Naive B cell (primary cell): ENCODE measurements at regions not wholly inside any gene's neighbourhood (a gene's known extent, or its start where the extent isn't known, plus 50 kb on each side); places are given as distances from the start of the nearest gene placed in this dataset.
"Not testable (repeated sequence)": the region's sequence is repeated elsewhere in the genome, so short reads cannot be mapped to it uniquely, and the experiment has no call there.

Experiments used
- ATAC-seq, 2 donors: fragments of 150-1000 bp; cut with Tn5 transposase; 2 replicates each; pipeline ENCODE4 v1.10.0; 2021; ENCODE audit warnings: low read depth in 2 of 2, mild to moderate bottlenecking in 2 of 2, moderate library complexity in 2 of 2
- DNase-seq: peaks from one replicate; pipeline ENCODE4 v3.0.0; 2022
- H3K27ac Mint-ChIP-seq, 6 donors: one replicate each; pipeline ENCODE4 v1.8.0; 2020 to 2022; ENCODE audit warnings: mild to moderate bottlenecking in 6 of 6, mixed read lengths in 6 of 6, moderate library complexity in 5 of 6, inconsistent platforms in 2 of 6
- H3K27me3 Mint-ChIP-seq, 3 donors: one replicate each; pipeline ENCODE4 v1.8.0; 2021 to 2022; ENCODE audit warnings: mixed read lengths in 3 of 3, mild to moderate bottlenecking in 1 of 3
- H3K36me3 Mint-ChIP-seq, 2 donors: one replicate each; pipeline ENCODE4 v1.8.0; 2020 to 2022; ENCODE audit warnings: mixed read lengths in 2 of 2, inconsistent platforms in 1 of 2, mild to moderate bottlenecking in 1 of 2
- H3K4me1 Mint-ChIP-seq, 3 donors: one replicate each; pipeline ENCODE4 v1.8.0; 2020 to 2022; ENCODE audit warnings: mixed read lengths in 3 of 3, inconsistent platforms in 1 of 3, mild to moderate bottlenecking in 1 of 3, moderate library complexity in 1 of 3
- H3K4me3 Mint-ChIP-seq, 8 donors: one replicate each; pipeline ENCODE4 v1.8.0; 2020 to 2022; ENCODE audit warnings: mild to moderate bottlenecking in 8 of 8, mixed read lengths in 8 of 8, moderate library complexity in 8 of 8, inconsistent platforms in 2 of 8
- H3K9me3 Mint-ChIP-seq, 7 donors: one replicate each; pipeline ENCODE4 v1.8.0; 2020 to 2022; ENCODE audit warnings: mixed read lengths in 7 of 7, mild to moderate bottlenecking in 5 of 7, inconsistent platforms in 2 of 7, moderate library complexity in 1 of 7

DNA sequence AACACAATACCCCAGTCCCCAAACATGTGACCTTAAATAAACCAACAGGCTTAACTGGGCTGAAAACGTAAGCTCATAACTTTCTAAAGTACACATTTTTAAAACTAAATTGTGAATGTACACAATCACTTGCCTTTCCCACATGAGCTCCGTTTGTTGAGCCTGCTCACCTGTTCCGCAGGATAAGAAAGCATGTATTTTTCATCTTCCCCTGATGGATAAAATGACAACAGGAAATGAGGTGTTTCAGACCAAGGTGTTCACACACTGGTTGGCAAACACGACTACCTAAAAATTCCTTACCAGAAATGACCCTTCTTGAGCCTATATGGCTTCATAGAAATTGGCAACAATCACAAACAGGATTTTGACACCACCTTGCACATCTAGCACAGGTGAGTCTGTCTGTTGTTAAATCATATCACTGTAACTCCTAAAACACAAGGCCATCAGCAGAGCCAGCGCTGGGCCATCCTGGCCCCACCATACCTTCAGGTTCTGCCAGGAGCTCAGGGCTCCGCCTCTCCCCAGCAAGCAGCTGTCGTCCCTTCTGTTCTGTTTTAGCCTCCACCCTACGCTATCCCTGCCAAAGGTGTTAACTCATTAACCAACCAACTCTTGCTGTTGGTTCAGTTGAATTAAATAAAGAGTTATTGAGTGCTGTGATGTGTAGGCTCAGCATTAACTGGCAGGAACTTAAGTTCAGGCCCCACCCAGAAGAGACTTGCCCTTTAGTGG, 73.6 kb upstream of the RNF32 start:
- Mint-ChIP-seq H3K27ac (no peak overlapping the region), H3K4me3 (no peak overlapping the region), H3K27me3 (peaks cover 0 to 13% (median 8%) of the 10 kb centered on the region in 3 donors), H3K9me3 (peaks cover 11 to 29% (median 23%) of the 10 kb centered on the region in 7 donors), H3K4me1 (peaks cover 0 to 9% (median 0%) of the 10 kb centered on the region in 3 donors), H3K36me3 (peaks cover 6 to 28% of the 10 kb centered on the region in 2 donors)
- ATAC-seq (no peak), DNase-seq (no peak)

- H3K9me3 Mint-ChIP-seq = peaks cover 11 to 29% (median 23%) of the 10 kb centered on the region in 7 donors
- not testable (repeated sequence) for DNase-seq, ATAC-seq, H3K27ac Mint-ChIP-seq, H3K4me1 Mint-ChIP-seq, H3K4me3 Mint-ChIP-seq
- H3K27me3 Mint-ChIP-seq = peaks cover 7 to 30% (median 23%) of the 10 kb centered on the region in 3 donors
- H3K36me3 Mint-ChIP-seq = peaks cover 11 to 28% of the 10 kb centered on the region in 2 donors
Observed at GRCh38 chr7:156565002-156565401, 75.6 kb upstream of the RNF32 start.

- no peak for ATAC-seq
- Mint-ChIP-seq H3K4me3 (no peak overlapping the region), H3K4me1 (peaks cover 0 to 8% (median 0%) of the 10 kb centered on the region in 3 donors), H3K9me3 (peaks cover 11 to 29% (median 23%) of the 10 kb centered on the region in 7 donors), H3K27me3 (peaks cover 7 to 26% (median 22%) of the 10 kb centered on the region in 3 donors), H3K36me3 (peaks cover 11 to 28% of the 10 kb centered on the region in 2 donors), H3K27ac (no peak overlapping the region)
- DNase-seq = no peak
Observed at GRCh38 chr7:156560696-156561095, 79.9 kb upstream of the RNF32 start.

GRCh38 chr7:156560075-156560474, 80.5 kb upstream of the RNF32 start:
- Mint-ChIP-seq H3K27me3 (peaks cover 7 to 26% (median 22%) of the 10 kb centered on the region in 3 donors), H3K36me3 (peaks cover 9 to 25% of the 10 kb centered on the region in 2 donors), H3K27ac (no peak overlapping the region), H3K4me1 (peaks cover 0 to 3% (median 0%) of the 10 kb centered on the region in 3 donors), H3K9me3 (peaks cover 10 to 26% (median 17%) of the 10 kb centered on the region in 7 donors), H3K4me3 (no peak overlapping the region)
- DNase-seq = no peak
- no peak for ATAC-seq

GRCh38 chr7:156559001-156559400, 81.6 kb upstream of the RNF32 start:
- Mint-ChIP-seq H3K9me3 (peaks cover 4 to 15% (median 11%) of the 10 kb centered on the region in 7 donors), H3K4me1 (no peaks in the 10 kb centered on the region), H3K27me3 (peaks cover 7 to 23% (median 22%) of the 10 kb centered on the region in 3 donors), H3K4me3 (no peak overlapping the region), H3K36me3 (peaks cover 4 to 14% of the 10 kb centered on the region in 2 donors), H3K27ac (no peak overlapping the region)
- no peak for DNase-seq
- ATAC-seq = no peak

GRCh38 chr7:156558198-156558597, 82.4 kb upstream of the RNF32 start:
- Mint-ChIP-seq H3K27me3 (peaks cover 7 to 22% (median 22%) of the 10 kb centered on the region in 3 donors), H3K4me3 (no peak overlapping the region), H3K36me3 (peaks cover 4 to 6% of the 10 kb centered on the region in 2 donors), H3K27ac (peak overlapping the region in 1 of 6 donors; percentile 15), H3K4me1 (no peaks in the 10 kb centered on the region), H3K9me3 (peaks cover 0 to 7% (median 4%) of the 10 kb centered on the region in 7 donors)
- ATAC-seq (no peak), DNase-seq (no peak)

GRCh38 chr7:156556083-156556482, 84.5 kb upstream of the RNF32 start:
- H3K27ac Mint-ChIP-seq = no peak overlapping the region

GRCh38 chr7:156554488-156554887, 86.1 kb upstream of the RNF32 start:
- ATAC-seq = no peak
- no peak for DNase-seq
- Mint-ChIP-seq H3K27ac (peak overlapping the region in 1 of 6 donors; percentile 5), H3K9me3 (peaks cover under 1 to 5% (median 3%) of the 10 kb centered on the region in 7 donors), H3K36me3 (peaks cover 0 to 2% of the 10 kb centered on the region in 2 donors), H3K4me1 (no peaks in the 10 kb centered on the region), H3K27me3 (peaks cover 3 to 14% (median 13%) of the 10 kb centered on the region in 3 donors), H3K4me3 (no peak overlapping the region)

More at GRCh38 chr7:156556083-156556482, 84.5 kb upstream of the RNF32 start:
- peaks cover 0 to 4% of the 10 kb centered on the region in 2 donors for H3K36me3 Mint-ChIP-seq
- H3K9me3 Mint-ChIP-seq = peaks cover 0 to 2% (median 0%) of the 10 kb centered on the region in 7 donors
- H3K4me1 Mint-ChIP-seq = no peaks in the 10 kb centered on the region
- DNase-seq = no peak
- H3K4me3 Mint-ChIP-seq = no peak overlapping the region
- peaks cover 10 to 12% (median 10%) of the 10 kb centered on the region in 3 donors for H3K27me3 Mint-ChIP-seq
- ATAC-seq = no peak

- DNase-seq (no peak), ATAC-seq (no peak)
- peaks cover 7 to 16% (median 12%) of the 10 kb centered on the region in 7 donors for H3K9me3 Mint-ChIP-seq
- no peak overlapping the region for H3K27ac Mint-ChIP-seq
- peaks cover 3 to 21% (median 11%) of the 10 kb centered on the region in 3 donors for H3K27me3 Mint-ChIP-seq
- H3K36me3 Mint-ChIP-seq = peaks cover 0 to 16% of the 10 kb centered on the region in 2 donors
- H3K4me1 Mint-ChIP-seq = no peaks in the 10 kb centered on the region
- H3K4me3 Mint-ChIP-seq = no peak overlapping the region
Observed at GRCh38 chr7:156549636-156550035, 90.9 kb upstream of the RNF32 start.

DNA sequence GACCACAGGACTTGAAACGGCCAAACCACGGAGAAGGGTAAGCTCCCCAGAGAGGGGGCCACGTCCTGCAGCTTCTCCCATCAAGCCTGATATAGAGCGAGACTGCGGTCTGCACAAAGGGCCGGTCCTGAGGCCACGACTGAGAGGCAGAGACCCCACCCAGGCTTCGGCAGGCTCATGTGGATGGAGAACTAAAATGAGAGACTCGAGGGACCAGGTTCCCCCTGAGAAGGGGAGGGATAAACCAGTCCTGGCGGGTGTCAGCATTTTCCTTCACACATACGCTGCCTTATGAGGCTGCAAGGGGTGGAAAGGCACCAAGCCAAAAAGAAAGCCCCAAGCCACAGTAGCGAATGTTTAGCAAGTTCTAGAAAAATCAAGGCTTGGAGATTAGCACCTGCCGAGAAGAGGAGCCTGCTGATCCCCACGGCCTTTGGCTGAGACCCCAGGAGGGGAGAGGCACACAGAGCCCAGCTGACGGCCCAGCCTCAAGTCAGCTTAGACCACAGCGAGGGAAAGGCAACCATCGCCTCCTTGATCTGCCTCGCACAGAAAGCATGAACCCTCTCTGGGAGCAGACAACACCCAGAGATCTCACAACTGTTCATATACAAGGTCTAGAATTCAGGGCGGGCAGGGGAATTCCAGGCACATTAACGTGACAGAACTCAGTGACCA, 92.6 kb upstream of the RNF32 start:
- DNase-seq (no peak), ATAC-seq (no peak)
- H3K9me3 Mint-ChIP-seq = peaks cover 7 to 16% (median 12%) of the 10 kb centered on the region in 7 donors
- H3K27ac Mint-ChIP-seq = peak overlapping the region in 1 of 6 donors; percentile 2
- H3K36me3 Mint-ChIP-seq = peaks cover 0 to 16% of the 10 kb centered on the region in 2 donors
- peak overlapping the region in 1 of 8 donors; percentile 12 for H3K4me3 Mint-ChIP-seq
- H3K4me1 Mint-ChIP-seq = no peaks in the 10 kb centered on the region
- H3K27me3 Mint-ChIP-seq = peaks cover 3 to 21% (median 11%) of the 10 kb centered on the region in 3 donors

DNA sequence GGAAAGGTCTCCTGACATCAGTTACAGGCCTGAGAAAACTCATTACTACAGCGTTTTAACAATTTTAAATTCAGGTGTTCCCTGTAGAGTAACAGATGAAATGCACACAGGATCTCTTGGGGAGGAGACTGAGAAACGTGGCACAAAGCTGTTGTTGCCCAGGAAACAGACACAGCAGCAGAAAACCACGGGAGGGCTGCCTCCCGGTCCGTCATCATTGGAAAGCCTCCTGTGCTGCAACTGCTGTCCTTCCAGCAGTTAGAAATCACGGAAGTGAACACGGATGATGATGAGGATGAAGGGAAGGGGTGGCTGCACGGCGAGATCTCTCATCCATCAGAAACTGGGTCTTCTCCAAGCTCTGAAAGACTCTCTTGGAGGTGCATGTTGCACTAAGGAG, 94.6 kb upstream of the RNF32 start:
- H3K27ac Mint-ChIP-seq = no peak overlapping the region
- no peak overlapping the region for H3K4me3 Mint-ChIP-seq
- peaks cover 0 to 16% of the 10 kb centered on the region in 2 donors for H3K36me3 Mint-ChIP-seq
- no peak for ATAC-seq
- no peak for DNase-seq
- H3K27me3 Mint-ChIP-seq = peaks cover 0 to 21% (median 11%) of the 10 kb centered on the region in 3 donors
- H3K9me3 Mint-ChIP-seq = peaks cover 7 to 16% (median 12%) of the 10 kb centered on the region in 7 donors
- no peaks in the 10 kb centered on the region for H3K4me1 Mint-ChIP-seq

DNA sequence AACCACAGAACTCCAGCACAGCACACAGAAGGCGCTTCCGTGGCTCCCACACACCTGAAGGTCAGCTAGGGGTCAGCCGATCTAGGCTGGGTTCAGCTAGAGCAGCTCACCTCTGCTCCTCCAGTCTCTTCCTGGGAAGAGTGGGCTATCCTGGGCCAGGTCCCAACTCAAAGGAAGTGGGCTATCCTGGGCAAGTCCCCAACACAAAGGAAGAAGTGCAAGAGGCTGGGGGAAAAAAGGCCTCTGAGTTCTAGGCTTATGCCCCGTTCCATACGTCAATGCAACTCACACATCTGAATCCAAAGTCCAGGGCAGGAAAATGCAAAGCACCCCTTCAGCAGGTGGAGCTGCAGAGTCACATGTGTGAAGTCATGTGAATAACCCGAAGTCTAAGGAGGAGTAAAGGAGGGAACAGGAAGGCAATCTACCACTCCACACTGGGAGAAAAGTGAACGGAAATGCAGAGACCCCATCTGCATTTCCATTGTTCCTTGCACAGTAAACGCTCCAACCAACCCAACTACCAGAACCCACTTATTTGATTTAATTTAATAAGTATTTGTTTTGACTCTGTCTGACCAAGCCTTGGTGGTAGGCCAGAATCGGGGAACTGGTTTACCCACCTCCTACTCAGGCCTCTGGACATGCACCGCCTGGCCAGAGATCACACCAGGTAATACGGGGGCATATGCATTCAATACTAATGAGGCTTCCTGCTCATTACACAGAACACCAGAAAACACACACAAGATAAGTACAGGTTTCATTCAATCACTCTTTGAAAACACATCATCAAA, 95.5 kb upstream of the RNF32 start:
- Mint-ChIP-seq H3K36me3 (peaks cover 0 to 16% of the 10 kb centered on the region in 2 donors), H3K4me1 (no peaks in the 10 kb centered on the region), H3K27me3 (peaks cover 0 to 14% (median 8%) of the 10 kb centered on the region in 3 donors), H3K9me3 (peaks cover 6 to 16% (median 12%) of the 10 kb centered on the region in 7 donors), H3K4me3 (no peak overlapping the region), H3K27ac (peak overlapping the region in 1 of 6 donors; percentile 39)
- no peak for ATAC-seq
- no peak for DNase-seq
